ENCODE measurements at regions not wholly inside any gene's neighbourhood (a gene's known extent, or its start where the extent isn't known, plus 50 kb on each side); places are given as distances from the start of the nearest gene placed in this dataset.

- dilution Hi-C loops (cut with HindIII; ENCODE audit: low sequenced_read_pairs, unreplicated experiment) (no loop called here), in situ Hi-C loops (cut with MboI; ENCODE audit: low sequenced_read_pairs) (no loop called here), intact Hi-C loops (cut with micrococcal nuclease) (no loop called here)
- no peak overlapping the region for H2BK20ac ChIP-seq (ENCODE audit: low read depth, low read length)
- DNase-seq (no peak), ATAC-seq (ENCODE audit: low read depth) (no peak)
- no peak overlapping the region for H3K14ac ChIP-seq (replicated peaks; ENCODE audit: low read depth, low read length)
- no peak overlapping the region for H4K91ac ChIP-seq (ENCODE audit: insufficient read depth, low read depth, low read length)
- no peak overlapping the region for H3K4me3 ChIP-seq (ENCODE audit: insufficient read depth, low read depth, low read length)
- no peak overlapping the region for H3K9ac ChIP-seq (ENCODE audit: low read depth, low read length)
- H3K4me2 ChIP-seq (ENCODE audit: low read depth, low read length) = no peak overlapping the region
- H2BK15ac ChIP-seq (ENCODE audit: low read depth, low read length) = no peak overlapping the region
- peaks cover 16% of the 10 kb centered on the region; the same call in 1 of the 2 replicates for H3K27me3 ChIP-seq (ENCODE audit: control insufficient read depth, insufficient read depth, low read length)
- no peaks in the 10 kb centered on the region for H3K79me1 ChIP-seq (ENCODE audit: low read depth in 1 of 2, low read length in 2 of 2)
- H4K5ac ChIP-seq (ENCODE audit: low read depth, low read length) = no peak overlapping the region
- H4K20me1 ChIP-seq (ENCODE audit: insufficient read depth, low read length) = no peaks in the 10 kb centered on the region
- H2AK9ac ChIP-seq (replicated peaks; ENCODE audit: low read depth, low read length, poor library complexity) = no peak overlapping the region
- H3K4ac ChIP-seq (ENCODE audit: low read depth, low read length) = no peak overlapping the region
- BruUV-seq (replicated peaks) = no TSS peak
- H3K23ac ChIP-seq (ENCODE audit: low read depth, low read length) = no peak overlapping the region
- POLR2A ChIA-PET (ENCODE audit: unreplicated experiment) = no interaction called here
- H2AK5ac ChIP-seq (ENCODE audit: low read depth, low read length) = no peak overlapping the region
- H2AFZ ChIP-seq (replicated peaks; ENCODE audit: low read length, poor library complexity) = no peak overlapping the region
- no peak for TF ChIP-seq SMC3 (IDR thresholded peaks at IDR 0.05; ENCODE audit: low read depth, low read length)
- no peak for TF ChIP-seq RFX5 (IDR thresholded peaks at IDR 0.05; ENCODE audit: low read depth, low read length)
- no peak for TF ChIP-seq CEBPB (IDR thresholded peaks at IDR 0.05; ENCODE audit: low read depth, low read length)
- TF ChIP-seq USF2 (IDR thresholded peaks at IDR 0.05; ENCODE audit: low read depth, low read length) = no peak
- TF ChIP-seq CTCF (conservative IDR thresholded peaks at IDR 0.05; ENCODE audit: low read depth, low read length) = no peak
- TF ChIP-seq RAD21 (IDR thresholded peaks at IDR 0.05; ENCODE audit: low read length) = no peak
- TF ChIP-seq RCOR1 (IDR thresholded peaks at IDR 0.05; ENCODE audit: insufficient replicate concordance, low read length) = no peak
- TF ChIP-seq CHD1 (IDR thresholded peaks at IDR 0.05; ENCODE audit: low read depth, low read length) = no peak
- TF ChIP-seq FOS (IDR thresholded peaks at IDR 0.05; ENCODE audit: low read depth, low read length) = no peak
- TF ChIP-seq NFE2L2 (IDR thresholded peaks at IDR 0.05; ENCODE audit: low read depth, low read length) = no peak
- TF ChIP-seq MAFK (IDR thresholded peaks at IDR 0.05; ENCODE audit: low read depth, low read length) = no peak
- TF ChIP-seq MAZ (IDR thresholded peaks at IDR 0.05; ENCODE audit: borderline replicate concordance, low read depth, low read length) = no peak
- no peak for TF ChIP-seq POLR2A (IDR thresholded peaks at IDR 0.05; ENCODE audit: low read depth, low read length)
- no peak for TF ChIP-seq ELK1 (IDR thresholded peaks at IDR 0.05; ENCODE audit: borderline replicate concordance, low read depth, low read length)
- TF ChIP-seq BHLHE40 (IDR thresholded peaks at IDR 0.05; ENCODE audit: low read depth, low read length) = no peak
- TF ChIP-seq MXI1 (IDR thresholded peaks at IDR 0.05; ENCODE audit: borderline replicate concordance, low read depth, low read length) = no peak
- no peaks in the 10 kb centered on the region for H3K36me3 ChIP-seq (ENCODE audit: control insufficient read depth, insufficient read depth, low read length)
- WGBS, 2 experiments (ENCODE audit: extremely low coverage in 2 of 2, insufficient read length in 1 of 2) = no CpG with 5 or more reads among the region's 1 CpG
- H3K9me3 ChIP-seq (ENCODE audit: control insufficient read depth, insufficient read depth, low read length) = no peaks in the 10 kb centered on the region
- CTCF ChIA-PET = no interaction called here
- no peaks in the 10 kb centered on the region for H3K4me1 ChIP-seq (ENCODE audit: control insufficient read depth, insufficient read depth, low read length)
- H3K18ac ChIP-seq (ENCODE audit: low read depth, low read length) = no peak overlapping the region
- H4K8ac ChIP-seq (ENCODE audit: low read depth in 2 of 2, low read length in 2 of 2) = no peak overlapping the region
- no peak overlapping the region for H3K27ac ChIP-seq (ENCODE audit: insufficient read depth, low read length)
- no peak overlapping the region for H2BK5ac ChIP-seq (ENCODE audit: low read depth, low read length, poor library complexity, severe bottlenecking)
- no peaks in the 10 kb centered on the region for H3K9me1 ChIP-seq (ENCODE audit: insufficient read depth, low read length)
- no peak overlapping the region for H3K56ac ChIP-seq (ENCODE audit: extremely low read depth, insufficient read depth, low read length)
- no peak overlapping the region for H2BK120ac ChIP-seq (ENCODE audit: low read depth, low read length)
These were observed 263.1 kb downstream of the PTTG2 start for GRCh38 chr4:38223306-38223705.

Measured in IMR-90 (cell line).